Ectodermal cell (in vitro differentiated cells): ENCODE measurements at regions not wholly inside any gene's neighbourhood (a gene's known extent, or its start where the extent isn't known, plus 50 kb on each side); places are given as distances from the start of the nearest gene placed in this dataset.
"Not testable (repeated sequence)": the region's sequence is repeated elsewhere in the genome, so short reads cannot be mapped to it uniquely, and the experiment has no call there.

Experiments used
- H3K27ac ChIP-seq: 2 replicates; pipeline ENCODE4 v1.7.0; 2013; ENCODE audit warnings: mild to moderate bottlenecking, low read depth, low read length; ENCODE audit not compliant: insufficient read depth, poor library complexity, severe bottlenecking
- H3K27me3 ChIP-seq: 2 replicates; pipeline ENCODE4 v1.7.0; 2013; ENCODE audit warnings: mild to moderate bottlenecking, low read length; ENCODE audit not compliant: insufficient read depth, control insufficient read depth, poor library complexity, severe bottlenecking
- H3K36me3 ChIP-seq: one replicate; pipeline ENCODE4 v1.7.0; 2013; ENCODE audit warnings: low read length; ENCODE audit not compliant: control insufficient read depth, insufficient read depth
- H3K4me1 ChIP-seq: one replicate; pipeline ENCODE4 v1.7.0; 2013; ENCODE audit warnings: low read length; ENCODE audit not compliant: control insufficient read depth, insufficient read depth
- H3K4me3 ChIP-seq: 2 replicates; pipeline ENCODE4 v1.7.0; 2013; ENCODE audit warnings: low read depth, low read length, control low read depth; ENCODE audit not compliant: insufficient read depth
- H3K9me3 ChIP-seq: 2 replicates; pipeline ENCODE4 v1.7.0; 2013; ENCODE audit warnings: mild to moderate bottlenecking, low read length, moderate library complexity; ENCODE audit not compliant: control insufficient read depth
- WGBS, 2 experiments: methylation state at CpG; one replicate each; pipeline ENCODE4 v1.1.7; 2013; ENCODE audit warnings: missing lambda C conversion rate in 2 of 2; 5-methylcytosine and 5-hydroxymethylcytosine counted together

DNA sequence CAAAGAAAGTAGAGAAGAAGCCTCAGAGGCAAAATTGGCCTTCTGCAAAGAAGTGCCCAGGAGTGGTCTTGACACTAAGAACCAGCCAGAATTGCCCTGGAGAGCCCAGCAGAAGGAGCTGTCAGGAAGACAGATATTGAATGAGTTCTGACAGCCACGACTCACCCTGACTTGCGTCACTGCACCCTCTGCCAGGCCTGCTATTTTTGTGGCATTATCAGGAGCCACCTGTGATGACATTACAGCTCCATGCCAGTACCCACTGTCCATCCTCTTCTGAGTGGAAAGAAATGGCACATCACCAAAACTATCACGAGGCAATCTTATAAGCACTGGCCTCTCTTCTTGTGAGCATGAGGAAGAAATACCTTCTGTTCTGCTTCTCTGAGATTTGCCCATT lies 67.7 kb downstream of the SMIM20 start:
- Histone ChIP-seq H3K4me3 (no peak overlapping the region), H3K36me3 (no peaks in the 10 kb centered on the region), H3K27ac (no peak overlapping the region), H3K4me1 (peaks cover 18% of the 10 kb centered on the region), H3K9me3 (no peaks in the 10 kb centered on the region), H3K27me3 (no peaks in the 10 kb centered on the region)
- WGBS, 2 experiments, result 89 to 94% methylated on average over 3 of the region's 3 CpGs

DNA sequence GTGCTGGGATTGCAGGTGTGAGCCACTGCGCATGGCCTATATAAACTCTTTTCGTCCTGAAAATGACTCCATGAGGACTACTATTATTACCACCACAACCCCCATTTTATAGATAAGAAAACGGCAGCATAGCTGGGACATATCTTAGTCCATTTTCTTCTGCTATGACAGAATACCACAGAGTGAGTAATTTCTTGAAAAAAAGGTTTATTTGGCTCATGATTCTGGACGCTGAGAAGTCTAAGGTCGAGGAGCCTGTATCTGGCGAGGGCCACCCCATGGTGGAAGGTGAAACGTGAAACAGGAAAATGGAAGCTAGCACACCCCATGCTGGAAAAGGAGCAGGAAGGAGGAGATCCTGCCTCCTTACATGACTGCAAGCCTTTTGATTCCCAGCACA lies 68.9 kb downstream of the SMIM20 start:
- no peak overlapping the region for H3K27ac ChIP-seq
- no peaks in the 10 kb centered on the region for H3K36me3 ChIP-seq
- 90 to 92% methylated on average over 7 of the region's 7 CpGs for WGBS, 2 experiments

DNA sequence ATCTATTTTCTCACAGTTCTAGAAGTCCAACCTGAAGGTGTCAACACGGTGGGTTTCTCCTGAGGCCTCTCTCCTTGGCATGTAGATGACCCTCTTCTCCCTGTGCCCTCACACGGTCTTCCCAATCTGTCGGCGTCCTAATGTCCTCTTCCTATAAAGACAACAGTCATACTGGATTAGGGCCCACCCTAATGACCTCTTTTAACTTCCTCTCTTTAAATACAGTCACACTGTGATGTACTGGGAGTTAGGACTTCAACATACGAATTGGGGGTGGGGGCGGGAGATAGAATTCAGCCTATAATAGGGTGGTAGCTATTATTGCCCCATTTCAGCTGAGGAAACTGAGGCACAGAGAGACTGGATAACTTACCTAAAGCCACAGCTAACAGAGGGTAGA lies 70.2 kb downstream of the SMIM20 start:
- Histone ChIP-seq H3K36me3 (no peaks in the 10 kb centered on the region), H3K4me3 (no peak overlapping the region), H3K27ac (no peak overlapping the region), H3K9me3 (no peaks in the 10 kb centered on the region), H3K4me1 (peaks cover 18% of the 10 kb centered on the region), H3K27me3 (no peaks in the 10 kb centered on the region)
- 92 to 95% methylated on average over 6 of the region's 6 CpGs for WGBS, 2 experiments

More for the DNA sequence above, 68.9 kb downstream of the SMIM20 start:
- no peaks in the 10 kb centered on the region for H3K27me3 ChIP-seq
- peaks cover 23% of the 10 kb centered on the region for H3K4me1 ChIP-seq
- no peaks in the 10 kb centered on the region for H3K9me3 ChIP-seq
- H3K4me3 ChIP-seq, result no peak overlapping the region

DNA sequence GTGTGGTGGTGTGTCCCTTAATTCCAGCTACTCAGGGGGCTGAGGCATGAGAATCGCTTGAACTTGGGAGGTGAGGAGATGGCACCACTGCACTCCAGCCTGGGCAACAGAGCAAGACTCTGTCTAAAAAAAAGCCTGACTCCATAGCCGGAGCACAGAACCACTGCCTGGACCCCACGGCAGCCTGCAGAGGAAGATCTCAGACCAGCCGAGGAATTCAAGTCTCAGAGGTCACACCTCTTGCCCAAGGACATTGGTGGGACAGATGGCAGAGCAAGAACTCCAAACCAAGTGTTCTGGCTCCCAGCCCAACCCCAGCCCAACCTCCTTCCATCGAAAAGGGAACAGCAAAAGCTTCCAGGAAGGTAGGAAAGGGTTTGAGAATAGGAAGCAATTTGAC lies 70.8 kb downstream of the SMIM20 start:
- H3K27ac ChIP-seq, result no peak overlapping the region
- no peaks in the 10 kb centered on the region for H3K36me3 ChIP-seq
- no peaks in the 10 kb centered on the region for H3K27me3 ChIP-seq
- no peaks in the 10 kb centered on the region for H3K9me3 ChIP-seq
- no peak overlapping the region for H3K4me3 ChIP-seq
- WGBS, 2 experiments, result 90 to 95% methylated on average over 5 of the region's 5 CpGs
- H3K4me1 ChIP-seq, result peaks cover 18% of the 10 kb centered on the region

DNA sequence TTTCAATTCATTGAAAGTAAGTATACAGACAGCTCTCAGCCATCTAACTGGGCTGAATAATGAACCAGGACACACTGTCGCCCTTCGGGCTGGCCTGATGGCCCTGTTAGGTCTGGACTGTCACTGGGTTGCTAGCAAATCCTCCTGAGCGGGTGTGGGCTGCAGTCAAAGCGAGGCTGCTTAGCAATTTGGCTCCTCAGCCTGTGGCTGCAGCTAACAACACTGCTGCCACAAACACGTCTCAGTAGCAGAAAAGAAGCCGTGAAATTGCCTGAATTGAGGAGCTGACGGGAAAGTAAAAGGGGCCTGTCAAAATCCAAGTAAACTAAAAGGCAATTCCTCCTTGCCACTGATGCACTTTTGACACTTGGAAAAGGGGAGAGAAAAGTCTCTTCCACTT lies 72.8 kb downstream of the SMIM20 start:
- WGBS, 2 experiments, result 58 to 60% methylated on average over 7 of the region's 7 CpGs
- H3K9me3 ChIP-seq, result no peaks in the 10 kb centered on the region
- no peaks in the 10 kb centered on the region for H3K27me3 ChIP-seq
- peaks cover 23% of the 10 kb centered on the region for H3K4me1 ChIP-seq
- no peak overlapping the region for H3K4me3 ChIP-seq
- H3K36me3 ChIP-seq, result no peaks in the 10 kb centered on the region
- no peak overlapping the region for H3K27ac ChIP-seq

DNA sequence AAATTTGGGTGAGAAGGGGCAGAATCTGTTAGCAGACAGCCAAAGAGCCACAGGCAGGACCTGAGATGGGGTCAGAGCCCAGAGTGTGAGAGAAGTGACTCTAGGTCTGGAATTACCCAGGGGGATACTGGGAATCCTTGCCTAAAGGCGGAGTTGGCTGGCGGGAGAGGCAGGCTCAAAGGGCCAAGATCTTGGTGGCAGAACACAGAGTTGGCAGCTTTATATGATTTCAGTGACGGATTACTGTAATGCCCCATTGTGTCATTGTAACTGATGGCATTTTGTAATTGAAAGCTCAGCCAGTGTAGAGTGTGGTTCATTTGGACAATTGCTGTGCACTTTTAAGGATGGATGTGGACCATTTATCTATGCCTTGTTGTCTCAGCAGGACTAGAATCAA lies 77.3 kb downstream of the SMIM20 start:
- H3K9me3 ChIP-seq, result no peaks in the 10 kb centered on the region
- H3K4me3 ChIP-seq, result no peak overlapping the region
- H3K4me1 ChIP-seq, result peaks cover 16% of the 10 kb centered on the region
- no peaks in the 10 kb centered on the region for H3K36me3 ChIP-seq
- H3K27ac ChIP-seq, result no peak overlapping the region
- 87 to 90% methylated on average over 3 of the region's 3 CpGs for WGBS, 2 experiments
- no peaks in the 10 kb centered on the region for H3K27me3 ChIP-seq

DNA sequence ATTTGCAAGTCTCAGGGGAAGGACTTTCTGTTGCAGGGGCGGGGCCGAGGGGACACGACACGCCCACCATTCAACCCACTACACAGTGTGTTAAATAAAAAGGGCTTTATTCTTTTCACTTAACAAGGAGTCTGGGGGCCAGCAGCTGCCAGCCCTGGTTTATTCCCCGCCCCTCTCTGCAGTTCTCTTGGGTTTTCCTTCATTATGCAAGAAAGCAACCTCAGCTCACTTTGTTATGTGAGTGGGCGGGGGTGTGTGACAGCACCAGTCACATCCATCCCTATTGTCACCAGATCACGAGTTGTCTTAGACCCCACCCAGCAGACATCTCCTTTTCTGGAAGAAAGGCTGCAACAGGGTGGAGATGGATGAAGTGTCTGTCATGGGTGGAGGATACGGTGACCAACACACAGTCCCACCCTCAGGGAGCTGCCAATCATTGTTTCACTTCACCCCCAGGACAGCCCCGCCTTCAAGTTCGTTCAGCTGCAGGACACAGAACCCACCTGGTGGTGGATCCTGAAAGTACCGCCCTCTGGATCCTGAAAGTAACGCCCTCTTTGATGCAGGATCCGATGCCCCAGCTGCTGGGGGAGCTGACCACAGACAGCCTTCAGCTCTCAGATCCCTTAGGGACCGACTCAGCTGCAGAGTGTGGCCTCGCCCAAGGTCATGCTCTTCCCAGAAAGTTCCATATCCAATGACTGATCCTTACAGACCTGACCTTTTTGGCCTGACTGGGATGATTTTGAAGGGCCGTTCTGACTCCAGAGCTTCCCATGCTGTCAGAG lies 79.6 kb downstream of the SMIM20 start:
- Histone ChIP-seq H3K27ac (no peak overlapping the region), H3K9me3 (no peaks in the 10 kb centered on the region), H3K4me3 (no peak overlapping the region), H3K27me3 (no peaks in the 10 kb centered on the region), H3K36me3 (no peaks in the 10 kb centered on the region), H3K4me1 (peaks cover 4% of the 10 kb centered on the region)
- 30% methylated on average over 14 to 16 of the region's 16 CpGs for WGBS, 2 experiments

DNA sequence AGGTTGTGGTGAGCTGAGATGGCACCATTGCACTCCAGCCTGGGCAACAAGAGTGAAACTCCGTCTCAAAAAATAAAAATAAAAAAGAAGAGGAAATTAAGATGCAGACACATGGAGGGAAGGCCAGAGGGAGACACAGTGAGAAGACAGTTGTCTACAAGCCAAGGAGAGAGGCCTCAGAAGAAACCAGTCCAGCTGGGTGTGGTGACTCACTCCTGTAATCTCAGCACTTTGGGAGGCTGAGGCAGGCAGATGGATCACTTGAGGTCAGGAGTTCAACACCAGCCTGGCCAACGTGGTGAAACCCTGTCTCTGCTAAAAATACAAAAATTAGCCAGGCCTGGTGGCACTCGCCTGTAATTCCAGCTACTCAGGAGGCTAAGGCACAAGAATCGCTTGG lies 80.6 kb downstream of the SMIM20 start:
- not testable (repeated sequence) for H3K4me1 ChIP-seq, H3K27ac ChIP-seq, H3K4me3 ChIP-seq, H3K27me3 ChIP-seq, H3K9me3 ChIP-seq, H3K36me3 ChIP-seq
- 88 to 90% methylated on average over 4 of the region's 4 CpGs for WGBS, 2 experiments

DNA sequence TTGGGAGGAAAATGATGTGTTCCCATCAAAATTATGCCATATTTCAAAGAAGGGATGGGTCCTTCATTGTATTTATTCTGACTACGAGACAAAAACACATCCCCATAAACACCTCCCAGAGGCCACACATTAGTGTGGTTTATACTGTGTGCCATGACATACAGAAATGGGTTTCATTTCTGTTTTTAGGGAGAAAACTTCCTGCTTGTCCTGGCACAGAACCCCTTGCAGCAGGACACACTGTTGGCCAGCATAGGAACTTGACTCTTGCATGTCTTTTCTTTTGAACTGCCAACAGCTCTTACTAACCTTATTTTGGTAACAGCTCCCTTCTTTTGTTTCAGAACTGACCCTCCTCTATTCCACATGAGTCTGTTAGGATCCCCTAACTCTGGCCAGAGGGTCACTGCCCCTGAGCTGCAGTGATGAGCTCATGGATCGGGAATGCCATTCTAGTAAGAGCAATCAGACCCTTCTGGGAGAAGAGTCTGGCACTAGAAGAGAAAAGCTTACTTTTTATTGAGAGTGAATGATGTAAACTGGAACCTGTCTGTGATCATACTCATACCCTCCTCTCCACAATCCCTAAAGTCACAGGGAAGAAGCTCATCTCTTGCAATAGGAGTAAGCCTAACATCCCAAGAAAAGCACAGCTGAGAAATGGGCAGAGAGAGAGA lies 86.4 kb downstream of the SMIM20 start:
- no peaks in the 10 kb centered on the region for H3K36me3 ChIP-seq
- H3K27ac ChIP-seq, result no peak overlapping the region
- WGBS, 2 experiments, result 84 to 94% methylated on average over 2 of the region's 2 CpGs
- H3K27me3 ChIP-seq, result no peaks in the 10 kb centered on the region
- no peak overlapping the region for H3K4me3 ChIP-seq
- no peaks in the 10 kb centered on the region for H3K4me1 ChIP-seq
- no peaks in the 10 kb centered on the region for H3K9me3 ChIP-seq

DNA sequence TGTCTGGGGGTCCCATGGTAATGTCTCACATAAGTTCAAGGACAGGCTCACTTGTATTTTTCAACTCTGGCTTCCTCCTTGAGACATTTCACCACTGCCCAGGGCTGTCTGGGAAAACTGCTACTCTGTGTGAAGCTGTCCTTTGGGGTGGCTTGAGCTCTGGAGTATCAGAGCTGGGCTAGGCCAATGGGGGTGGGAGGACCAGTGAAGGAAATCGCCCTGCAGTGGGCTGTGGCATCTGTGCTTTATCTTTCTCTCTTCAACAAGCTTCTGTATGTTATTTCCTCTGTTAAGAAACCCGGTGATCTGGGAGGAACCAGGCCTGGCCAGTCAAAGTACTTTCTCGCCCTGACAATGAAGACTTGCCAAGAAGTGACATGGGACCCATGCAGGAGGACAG lies 87.4 kb downstream of the SMIM20 start:
- Histone ChIP-seq H3K36me3 (no peaks in the 10 kb centered on the region), H3K27ac (no peak overlapping the region), H3K27me3 (no peaks in the 10 kb centered on the region), H3K9me3 (no peaks in the 10 kb centered on the region), H3K4me3 (no peak overlapping the region), H3K4me1 (no peaks in the 10 kb centered on the region)
- 90 to 91% methylated on average over 3 of the region's 3 CpGs for WGBS, 2 experiments
